Bronchial epithelial cell (primary cell): ENCODE measurements at regions not wholly inside any gene's neighbourhood (a gene's known extent, or its start where the extent isn't known, plus 50 kb on each side); places are given as distances from the start of the nearest gene placed in this dataset.

ENCODE experiments used
- DNase-seq: peaks from one replicate; pipeline ENCODE4 v3.0.0-alpha.2; 2010; ENCODE audit warnings: low read depth
- FAIRE-seq: peaks from 2 replicates; lab custom pipeline; 2011; peaks lifted over from hg19 to GRCh38; lab: Jason Lieb, UNC
- H3K27me3 ChIP-seq: 2 replicates; pipeline ENCODE4 v1.5.1; 2011; ENCODE audit warnings: low read length; ENCODE audit not compliant: control insufficient read depth, insufficient read depth
- H3K36me3 ChIP-seq: 2 replicates; pipeline ENCODE4 v1.5.1; 2011; ENCODE audit warnings: low read length; ENCODE audit not compliant: control insufficient read depth, insufficient read depth
- H3K4me3 ChIP-seq: 2 replicates; pipeline ENCODE4 v1.5.1; 2011; ENCODE audit warnings: mild to moderate bottlenecking, low read depth, low read length, control low read depth
- CTCF ChIP-seq: IDR thresholded peaks from 2 replicates; pipeline ENCODE4 v1.5.1; 2011; ENCODE audit warnings: mild to moderate bottlenecking, moderate library complexity, low read length, control low read depth, inconsistent platforms; ENCODE audit not compliant: insufficient read depth, severe bottlenecking

GRCh38 chr7:12913002-12913401, 225.6 kb downstream of the ARL4A start:
- FAIRE-seq (no peak), DNase-seq (no peak)
- TF ChIP-seq CTCF = no peak
- Histone ChIP-seq H3K4me3 (no peak overlapping the region), H3K36me3 (no peaks in the 10 kb centered on the region), H3K27me3 (no peaks in the 10 kb centered on the region)

- DNase-seq = no peak
- H3K36me3 ChIP-seq = no peaks in the 10 kb centered on the region
- H3K27me3 ChIP-seq = no peaks in the 10 kb centered on the region
- FAIRE-seq = no peak
- no peak overlapping the region for H3K4me3 ChIP-seq
- TF ChIP-seq CTCF = no peak
Measured at GRCh38 chr7:12917801-12918200, 230.4 kb downstream of the ARL4A start.

GRCh38 chr7:12921751-12922345, 234.4 kb downstream of the ARL4A start:
- Histone ChIP-seq H3K4me3 (no peak overlapping the region), H3K36me3 (no peaks in the 10 kb centered on the region), H3K27me3 (no peaks in the 10 kb centered on the region)
- FAIRE-seq = no peak
- TF ChIP-seq CTCF = no peak
- DNase-seq = no peak

- no peak for TF ChIP-seq CTCF
- Histone ChIP-seq H3K4me3 (no peak overlapping the region), H3K36me3 (no peaks in the 10 kb centered on the region), H3K27me3 (no peaks in the 10 kb centered on the region)
- peak; percentile 95 for DNase-seq
- FAIRE-seq = no peak
Measured at GRCh38 chr7:12923971-12924370, 236.5 kb downstream of the ARL4A start.

GRCh38 chr7:12926206-12926605, 238.8 kb downstream of the ARL4A start:
- Histone ChIP-seq H3K36me3 (no peaks in the 10 kb centered on the region), H3K27me3 (no peaks in the 10 kb centered on the region), H3K4me3 (no peak overlapping the region)
- TF ChIP-seq CTCF = no peak
- no peak for DNase-seq
- no peak for FAIRE-seq
